ENCODE measurements at regions not wholly inside any gene's neighbourhood (a gene's known extent, or its start where the extent isn't known, plus 50 kb on each side); places are given as distances from the start of the nearest gene placed in this dataset.

DNA sequence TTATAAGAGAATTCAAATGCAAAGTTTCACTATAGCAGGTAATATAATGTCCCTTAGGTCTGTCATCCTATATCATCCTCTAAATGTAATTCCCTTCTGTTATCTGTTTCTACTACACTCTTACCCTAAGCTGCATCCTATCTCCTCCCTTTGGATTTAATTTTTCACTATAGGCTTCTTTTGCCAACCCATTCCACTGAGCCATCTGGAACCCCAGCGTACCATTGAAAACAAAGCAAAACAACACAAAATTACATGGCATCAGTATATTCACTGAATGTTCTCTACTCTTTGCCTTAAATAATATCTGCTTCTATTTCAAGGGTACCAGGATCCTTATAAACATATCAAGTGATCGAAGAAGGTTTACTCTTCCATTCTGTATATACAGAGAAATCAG, 1530.2 kb upstream of the LRRTM3 start:
- TF ChIP-seq, protein P1, sequence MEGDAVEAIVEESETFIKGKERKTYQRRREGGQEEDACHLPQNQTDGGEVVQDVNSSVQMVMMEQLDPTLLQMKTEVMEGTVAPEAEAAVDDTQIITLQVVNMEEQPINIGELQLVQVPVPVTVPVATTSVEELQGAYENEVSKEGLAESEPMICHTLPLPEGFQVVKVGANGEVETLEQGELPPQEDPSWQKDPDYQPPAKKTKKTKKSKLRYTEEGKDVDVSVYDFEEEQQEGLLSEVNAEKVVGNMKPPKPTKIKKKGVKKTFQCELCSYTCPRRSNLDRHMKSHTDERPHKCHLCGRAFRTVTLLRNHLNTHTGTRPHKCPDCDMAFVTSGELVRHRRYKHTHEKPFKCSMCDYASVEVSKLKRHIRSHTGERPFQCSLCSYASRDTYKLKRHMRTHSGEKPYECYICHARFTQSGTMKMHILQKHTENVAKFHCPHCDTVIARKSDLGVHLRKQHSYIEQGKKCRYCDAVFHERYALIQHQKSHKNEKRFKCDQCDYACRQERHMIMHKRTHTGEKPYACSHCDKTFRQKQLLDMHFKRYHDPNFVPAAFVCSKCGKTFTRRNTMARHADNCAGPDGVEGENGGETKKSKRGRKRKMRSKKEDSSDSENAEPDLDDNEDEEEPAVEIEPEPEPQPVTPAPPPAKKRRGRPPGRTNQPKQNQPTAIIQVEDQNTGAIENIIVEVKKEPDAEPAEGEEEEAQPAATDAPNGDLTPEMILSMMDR (conservative IDR thresholded peaks at IDR 0.05; ENCODE audit: low read depth, low read length), result no peak
- no peak for TF ChIP-seq EZH2 (IDR thresholded peaks at IDR 0.05; ENCODE audit: borderline replicate concordance, low read depth, low read length, poor library complexity, severe bottlenecking)

Measured in A673 (cell line).